Hepatocyte (in vitro differentiated cells): ENCODE measurements at regions not wholly inside any gene's neighbourhood (a gene's known extent, or its start where the extent isn't known, plus 50 kb on each side); places are given as distances from the start of the nearest gene placed in this dataset.

Experiments used
- DNase-seq: peaks from one replicate; pipeline ENCODE4 v3.0.0-alpha.2; 2016; ENCODE audit warnings: low spot score
- H2AFZ ChIP-seq: fragments of 200-600 bp; sonication (generic); 2 replicates; pipeline ENCODE4 v1.6.0; 2016; ENCODE audit warnings: antibody characterized with exemption, mild to moderate bottlenecking
- H3K27ac ChIP-seq: fragments of 200-600 bp; sonication (generic); 2 replicates; pipeline ENCODE4 v1.5.1; 2016; ENCODE audit warnings: mild to moderate bottlenecking
- H3K27me3 ChIP-seq: fragments of 200-600 bp; sonication (generic); 2 replicates; pipeline ENCODE4 v1.6.1; 2016
- H3K36me3 ChIP-seq: fragments of 200-600 bp; sonication (generic); replicated peaks from 2 replicates; pipeline ENCODE4 v1.5.1; 2016; ENCODE audit warnings: low read depth; ENCODE audit not compliant: insufficient read depth
- H3K4me1 ChIP-seq: fragments of 200-600 bp; sonication (generic); 2 replicates; pipeline ENCODE4 v1.5.1; 2016; ENCODE audit warnings: mild to moderate bottlenecking, moderate library complexity; ENCODE audit not compliant: insufficient read depth
- H3K4me2 ChIP-seq: fragments of 200-600 bp; sonication (generic); 2 replicates; pipeline ENCODE4 v1.6.0; 2016
- H3K4me3 ChIP-seq: fragments of 200-600 bp; sonication (generic); 2 replicates; pipeline ENCODE4 v1.5.1; 2016; ENCODE audit warnings: mild to moderate bottlenecking
- H3K79me2 ChIP-seq: fragments of 200-600 bp; sonication (generic); 2 replicates; pipeline ENCODE4 v1.6.0; 2017; ENCODE audit warnings: mild to moderate bottlenecking
- H3K9me2 ChIP-seq: fragments of 200-600 bp; sonication (generic); replicated peaks from 2 replicates; pipeline ENCODE4 v1.6.0; 2017; ENCODE audit warnings: mild to moderate bottlenecking; ENCODE audit not compliant: insufficient read depth
- H3K9me3 ChIP-seq: fragments of 200-600 bp; sonication (generic); 2 replicates; pipeline ENCODE4 v1.5.1; 2016; ENCODE audit warnings: low read depth, mild to moderate bottlenecking
- H4K20me1 ChIP-seq: fragments of 200-600 bp; sonication (generic); 2 replicates; pipeline ENCODE4 v1.6.0; 2016; ENCODE audit warnings: mild to moderate bottlenecking; ENCODE audit not compliant: insufficient read depth, poor library complexity, severe bottlenecking
- CTCF ChIP-seq: fragments of 200-600 bp; sonication (generic); IDR thresholded peaks from 2 replicates; pipeline ENCODE4 v1.5.1; 2016; ENCODE audit warnings: antibody characterized with exemption, mild to moderate bottlenecking; ENCODE audit not compliant: poor library complexity
- EZH2 ChIP-seq: fragments of 200-600 bp; sonication (generic); IDR thresholded peaks from 2 replicates; pipeline ENCODE4 v1.6.1; 2016; ENCODE audit warnings: antibody characterized with exemption, mild to moderate bottlenecking, borderline replicate concordance
- EZH2phosphoT487 ChIP-seq: fragments of 200-600 bp; sonication (generic); IDR thresholded peaks from one replicate; pipeline ENCODE4 v1.6.1; 2018; ENCODE audit warnings: antibody characterized with exemption, mild to moderate bottlenecking, low read depth, moderate library complexity; ENCODE audit not compliant: unreplicated experiment, severe bottlenecking
- WGBS: methylation state at CpG from one replicate; pipeline ENCODE4 v1.1.6; 2016; ENCODE audit warnings: low lambda C conversion rate; ENCODE audit errors: missing lambda C conversion rate; 5-methylcytosine and 5-hydroxymethylcytosine counted together

- 81% methylated on average over 2 of the region's 2 CpGs for WGBS
- no peak for TF ChIP-seq EZH2
- TF ChIP-seq EZH2phosphoT487, result no peak
- TF ChIP-seq CTCF, result no peak
- Histone ChIP-seq H3K27me3 (no peaks in the 10 kb centered on the region), H3K9me3 (no peaks in the 10 kb centered on the region), H3K4me3 (no peak overlapping the region), H3K4me1 (no peaks in the 10 kb centered on the region), H3K79me2 (no peaks in the 10 kb centered on the region), H3K36me3 (no peaks in the 10 kb centered on the region), H3K9me2 (no peaks in the 10 kb centered on the region), H2AFZ (no peak overlapping the region), H4K20me1 (no peaks in the 10 kb centered on the region), H3K4me2 (no peak overlapping the region), H3K27ac (no peak overlapping the region)
- no peak for DNase-seq
Observed at GRCh38 chr1:79422726-79423125, 416.2 kb upstream of the ADGRL4 start.

GRCh38 chr1:79398501-79398900 lies 392.0 kb upstream of the ADGRL4 start:
- TF ChIP-seq EZH2phosphoT487, result no peak
- no peak for TF ChIP-seq CTCF
- no peak for TF ChIP-seq EZH2
- Histone ChIP-seq H3K4me3 (no peak overlapping the region), H3K27me3 (no peaks in the 10 kb centered on the region), H3K27ac (no peak overlapping the region), H3K9me2 (no peaks in the 10 kb centered on the region), H3K36me3 (no peaks in the 10 kb centered on the region), H3K79me2 (no peaks in the 10 kb centered on the region), H3K4me2 (no peak overlapping the region), H3K4me1 (no peaks in the 10 kb centered on the region), H2AFZ (no peak overlapping the region), H3K9me3 (no peaks in the 10 kb centered on the region), H4K20me1 (no peaks in the 10 kb centered on the region)
- DNase-seq, result no peak
- WGBS, result 70% methylated on average over 2 of the region's 2 CpGs

GRCh38 chr1:79396901-79397300 lies 390.4 kb upstream of the ADGRL4 start:
- Histone ChIP-seq H3K27me3 (no peaks in the 10 kb centered on the region), H3K9me3 (no peaks in the 10 kb centered on the region), H3K9me2 (no peaks in the 10 kb centered on the region), H3K27ac (no peak overlapping the region), H3K79me2 (no peaks in the 10 kb centered on the region), H2AFZ (no peak overlapping the region), H3K4me3 (no peak overlapping the region), H4K20me1 (no peaks in the 10 kb centered on the region), H3K36me3 (no peaks in the 10 kb centered on the region), H3K4me2 (no peak overlapping the region), H3K4me1 (no peaks in the 10 kb centered on the region)
- no peak for DNase-seq
- WGBS, result 93% methylated on average over 2 of the region's 2 CpGs
- no peak for TF ChIP-seq CTCF

- 94% methylated on average over 3 of the region's 3 CpGs for WGBS
- no peaks in the 10 kb centered on the region for H3K27me3 ChIP-seq
- no peak overlapping the region for H3K27ac ChIP-seq
- H3K9me2 ChIP-seq, result no peaks in the 10 kb centered on the region
- H4K20me1 ChIP-seq, result no peaks in the 10 kb centered on the region
- DNase-seq, result no peak
- no peaks in the 10 kb centered on the region for H3K4me1 ChIP-seq
- H3K4me2 ChIP-seq, result no peak overlapping the region
- H3K79me2 ChIP-seq, result no peaks in the 10 kb centered on the region
- no peak overlapping the region for H3K4me3 ChIP-seq
- no peak overlapping the region for H2AFZ ChIP-seq
- no peaks in the 10 kb centered on the region for H3K36me3 ChIP-seq
- TF ChIP-seq CTCF (no peak), EZH2 (no peak), EZH2phosphoT487 (no peak)
- H3K9me3 ChIP-seq, result no peaks in the 10 kb centered on the region
Observed at GRCh38 chr1:79388694-79389361, 382.3 kb upstream of the ADGRL4 start.
